Fibroblast of lung (primary cell): ENCODE measurements at regions not wholly inside any gene's neighbourhood (a gene's known extent, or its start where the extent isn't known, plus 50 kb on each side); places are given as distances from the start of the nearest gene placed in this dataset.

Experiments used
- DNase-seq, 2 donors: peaks; one replicate each; pipeline versions ENCODE4 v3.0.0 to v3.0.0-alpha.2; 2010; ENCODE audit warnings: low read depth in 2 of 2
- H2AFZ ChIP-seq: 2 replicates; pipeline ENCODE4 v1.5.1; 2012; ENCODE audit warnings: low read length, control low read depth, inconsistent platforms
- H3K27ac ChIP-seq: 2 replicates; pipeline ENCODE4 v1.5.1; 2011; ENCODE audit warnings: low read length, control low read depth; ENCODE audit not compliant: insufficient read depth
- H3K27me3 ChIP-seq: 2 replicates; pipeline ENCODE4 v1.5.1; 2011; ENCODE audit warnings: mild to moderate bottlenecking, low read length; ENCODE audit not compliant: control insufficient read depth, insufficient read depth
- H3K36me3 ChIP-seq: 2 replicates; pipeline ENCODE4 v1.5.1; 2011; ENCODE audit warnings: low read length; ENCODE audit not compliant: control insufficient read depth, insufficient read depth
- H3K4me1 ChIP-seq: 2 replicates; pipeline ENCODE4 v1.5.1; 2011; ENCODE audit warnings: low read length; ENCODE audit not compliant: control insufficient read depth, insufficient read depth; ENCODE audit errors: extremely low read depth
- H3K4me2 ChIP-seq: 2 replicates; pipeline ENCODE4 v1.5.1; 2011; ENCODE audit warnings: low read length, control low read depth; ENCODE audit not compliant: insufficient read depth; ENCODE audit errors: extremely low read depth
- H3K4me3 ChIP-seq, 4 experiments: fragments of 200-600 bp in 1 of 4; sonication (generic) in 1 of 4; replicated peaks in 1 of 4; 2 replicates each; pipeline ENCODE4 v1.5.1; 2011 to 2016; ENCODE audit warnings: low read length in 4 of 4, low read depth in 3 of 4, mild to moderate bottlenecking in 3 of 4, control low read depth in 2 of 4, inconsistent platforms in 1 of 4, mixed read lengths in 1 of 4; ENCODE audit not compliant: insufficient read depth in 1 of 4; ENCODE audit errors: control extremely low read depth in 1 of 4
- H3K79me2 ChIP-seq: 2 replicates; pipeline ENCODE4 v1.5.1; 2012; ENCODE audit warnings: mild to moderate bottlenecking, low read length, inconsistent platforms; ENCODE audit not compliant: control insufficient read depth, insufficient read depth
- H3K9ac ChIP-seq: 2 replicates; pipeline ENCODE4 v1.5.1; 2011; ENCODE audit warnings: mild to moderate bottlenecking, low read length, control low read depth; ENCODE audit not compliant: insufficient read depth
- H3K9me3 ChIP-seq: 2 replicates; pipeline ENCODE4 v1.5.1; 2012; ENCODE audit warnings: low read depth, low read length; ENCODE audit not compliant: control insufficient read depth, insufficient read depth
- H4K20me1 ChIP-seq: 2 replicates; pipeline ENCODE4 v1.5.1; 2011; ENCODE audit warnings: low read length; ENCODE audit not compliant: control insufficient read depth, insufficient read depth; ENCODE audit errors: extremely low read depth
- CTCF ChIP-seq, 2 donors: IDR thresholded peaks in 1 of 2; conservative IDR thresholded peaks in 1 of 2; 1 replicate in 1 of 2; 2 replicates in 1 of 2; pipeline ENCODE4 v1.5.1; 2011 to 2012; ENCODE audit warnings: low read length in 2 of 2, control low read depth in 1 of 2, inconsistent platforms in 1 of 2, low read depth in 1 of 2, mild to moderate bottlenecking in 1 of 2
- EZH2 ChIP-seq: IDR thresholded peaks from 2 replicates; pipeline ENCODE4 v1.5.1; 2012; ENCODE audit warnings: low read length, control low read depth, mild to moderate bottlenecking; ENCODE audit errors: missing control alignments

- no peak for DNase-seq
- Histone ChIP-seq H3K79me2 (no peaks in the 10 kb centered on the region), H3K9ac (no peak overlapping the region), H3K9me3 (no peaks in the 10 kb centered on the region), H3K27ac (no peak overlapping the region), H3K4me1 (no peaks in the 10 kb centered on the region), H4K20me1 (no peaks in the 10 kb centered on the region), H3K4me2 (no peak overlapping the region), H3K36me3 (no peaks in the 10 kb centered on the region), H2AFZ (no peak overlapping the region), H3K4me3 (no peak overlapping the region), H3K27me3 (no peaks in the 10 kb centered on the region)
- TF ChIP-seq EZH2 (no peak), CTCF (conservative IDR thresholded peaks at IDR 0.05 in 1 of 2, IDR thresholded peaks at IDR 0.05 in 1 of 2; ENCODE audit: low read depth in 1 of 2, low read length in 2 of 2) (no peak)
Measured at GRCh38 chr9:24297931-24298330, 247.8 kb downstream of the IZUMO3 start.

- Histone ChIP-seq H3K36me3 (no peaks in the 10 kb centered on the region), H3K9ac (no peak overlapping the region), H3K9me3 (no peaks in the 10 kb centered on the region), H2AFZ (no peak overlapping the region), H3K4me2 (no peak overlapping the region), H3K4me3 (no peak overlapping the region), H4K20me1 (no peaks in the 10 kb centered on the region), H3K79me2 (no peaks in the 10 kb centered on the region), H3K4me1 (no peaks in the 10 kb centered on the region), H3K27me3 (no peaks in the 10 kb centered on the region), H3K27ac (no peak overlapping the region)
- no peak for DNase-seq
- TF ChIP-seq CTCF (conservative IDR thresholded peaks at IDR 0.05 in 1 of 2, IDR thresholded peaks at IDR 0.05 in 1 of 2; ENCODE audit: low read depth in 1 of 2, low read length in 2 of 2), result no peak
- no peak for TF ChIP-seq EZH2
Measured at GRCh38 chr9:24296124-24296523, 249.6 kb downstream of the IZUMO3 start.

GRCh38 chr9:24293386-24293785 is 252.3 kb downstream of the IZUMO3 start:
- no peak overlapping the region for H3K4me3 ChIP-seq
- TF ChIP-seq EZH2, result no peak
- no peak for TF ChIP-seq CTCF (conservative IDR thresholded peaks at IDR 0.05 in 1 of 2, IDR thresholded peaks at IDR 0.05 in 1 of 2; ENCODE audit: low read depth in 1 of 2, low read length in 2 of 2)
- no peaks in the 10 kb centered on the region for H3K27me3 ChIP-seq
- no peak for DNase-seq
- H3K36me3 ChIP-seq, result no peaks in the 10 kb centered on the region
- no peaks in the 10 kb centered on the region for H3K79me2 ChIP-seq
- H4K20me1 ChIP-seq, result no peaks in the 10 kb centered on the region
- no peak overlapping the region for H3K9ac ChIP-seq
- H3K27ac ChIP-seq, result no peak overlapping the region
- H3K4me1 ChIP-seq, result no peaks in the 10 kb centered on the region
- H3K9me3 ChIP-seq, result no peaks in the 10 kb centered on the region
- H2AFZ ChIP-seq, result no peak overlapping the region
- no peak overlapping the region for H3K4me2 ChIP-seq
